CD1c-positive myeloid dendritic cell (primary cell): ENCODE measurements at regions not wholly inside any gene's neighbourhood (a gene's known extent, or its start where the extent isn't known, plus 50 kb on each side); places are given as distances from the start of the nearest gene placed in this dataset.

Experiments used
- DNase-seq: peaks from one replicate; pipeline ENCODE4 v3.0.0-alpha.2; 2016; ENCODE audit errors: extremely low spot score

- DNase-seq, result no peak
These were observed 410.1 kb downstream of the OMA1 start for GRCh38 chr1:58136387-58136786.

GRCh38 chr1:58135821-58136321, 410.7 kb downstream of the OMA1 start:
- DNase-seq, result no peak

- no peak for DNase-seq
These were observed 413.0 kb downstream of the OMA1 start for GRCh38 chr1:58133562-58133961.

- DNase-seq, result no peak
These were observed 423.5 kb downstream of the OMA1 start for GRCh38 chr1:58123051-58123450.

- no peak for DNase-seq
These were observed 426.6 kb downstream of the OMA1 start for GRCh38 chr1:58119971-58120370.

- DNase-seq, result no peak
These were observed 430.2 kb downstream of the OMA1 start for GRCh38 chr1:58116284-58116683.

- no peak for DNase-seq
These were observed 436.8 kb downstream of the OMA1 start for GRCh38 chr1:58109646-58110200.

GRCh38 chr1:58108783-58109182, 437.7 kb downstream of the OMA1 start:
- DNase-seq, result no peak

GRCh38 chr1:58107943-58108342, 438.6 kb downstream of the OMA1 start:
- DNase-seq, result no peak

GRCh38 chr1:58104960-58105359, 441.6 kb downstream of the OMA1 start:
- peak; percentile 34 for DNase-seq

GRCh38 chr1:58096714-58097113, 449.8 kb downstream of the OMA1 start:
- DNase-seq, result no peak

- DNase-seq, result no peak
These were observed 451.3 kb downstream of the OMA1 start for GRCh38 chr1:58095183-58095582.

GRCh38 chr1:58094221-58094620, 452.3 kb downstream of the OMA1 start:
- DNase-seq, result no peak

GRCh38 chr1:58090640-58091039, 455.9 kb downstream of the OMA1 start:
- no peak for DNase-seq

- no peak for DNase-seq
These were observed 456.5 kb downstream of the OMA1 start for GRCh38 chr1:58089898-58090534.

- DNase-seq, result no peak
These were observed 462.3 kb downstream of the OMA1 start for GRCh38 chr1:58084266-58084665.

- DNase-seq, result no peak
These were observed 463.9 kb downstream of the OMA1 start for GRCh38 chr1:58082596-58082995.

GRCh38 chr1:58076258-58076657, 470.3 kb downstream of the OMA1 start:
- DNase-seq, result no peak

- no peak for DNase-seq
These were observed 471.3 kb downstream of the OMA1 start for GRCh38 chr1:58075188-58075578.

GRCh38 chr1:58072450-58072849, 474.1 kb downstream of the OMA1 start:
- no peak for DNase-seq

GRCh38 chr1:58067082-58067481, 479.4 kb downstream of the OMA1 start:
- no peak for DNase-seq

GRCh38 chr1:58065520-58065919, 481.0 kb downstream of the OMA1 start:
- no peak for DNase-seq

- no peak for DNase-seq
These were observed 482.4 kb downstream of the OMA1 start for GRCh38 chr1:58064166-58064565.

GRCh38 chr1:58063095-58063494, 483.4 kb downstream of the OMA1 start:
- DNase-seq, result no peak
